GM12872 (cell line): ENCODE measurements at regions not wholly inside any gene's neighbourhood (a gene's known extent, or its start where the extent isn't known, plus 50 kb on each side); places are given as distances from the start of the nearest gene placed in this dataset.

ENCODE experiments used
- TF ChIP-seq, protein P1 (sequence below): IDR thresholded peaks from 3 replicates; pipeline ENCODE4 v1.5.1; 2011; ENCODE audit warnings: low read depth, mild to moderate bottlenecking, low read length, moderate library complexity; ENCODE audit not compliant: insufficient read depth

GRCh38 chr1:4210043-4210442 is 310.0 kb upstream of the C1orf174 start:
- TF ChIP-seq, protein P1, sequence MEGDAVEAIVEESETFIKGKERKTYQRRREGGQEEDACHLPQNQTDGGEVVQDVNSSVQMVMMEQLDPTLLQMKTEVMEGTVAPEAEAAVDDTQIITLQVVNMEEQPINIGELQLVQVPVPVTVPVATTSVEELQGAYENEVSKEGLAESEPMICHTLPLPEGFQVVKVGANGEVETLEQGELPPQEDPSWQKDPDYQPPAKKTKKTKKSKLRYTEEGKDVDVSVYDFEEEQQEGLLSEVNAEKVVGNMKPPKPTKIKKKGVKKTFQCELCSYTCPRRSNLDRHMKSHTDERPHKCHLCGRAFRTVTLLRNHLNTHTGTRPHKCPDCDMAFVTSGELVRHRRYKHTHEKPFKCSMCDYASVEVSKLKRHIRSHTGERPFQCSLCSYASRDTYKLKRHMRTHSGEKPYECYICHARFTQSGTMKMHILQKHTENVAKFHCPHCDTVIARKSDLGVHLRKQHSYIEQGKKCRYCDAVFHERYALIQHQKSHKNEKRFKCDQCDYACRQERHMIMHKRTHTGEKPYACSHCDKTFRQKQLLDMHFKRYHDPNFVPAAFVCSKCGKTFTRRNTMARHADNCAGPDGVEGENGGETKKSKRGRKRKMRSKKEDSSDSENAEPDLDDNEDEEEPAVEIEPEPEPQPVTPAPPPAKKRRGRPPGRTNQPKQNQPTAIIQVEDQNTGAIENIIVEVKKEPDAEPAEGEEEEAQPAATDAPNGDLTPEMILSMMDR: no peak

- TF ChIP-seq, protein P1: no peak
Measured at GRCh38 chr1:4212796-4213195, 312.7 kb upstream of the C1orf174 start.

DNA sequence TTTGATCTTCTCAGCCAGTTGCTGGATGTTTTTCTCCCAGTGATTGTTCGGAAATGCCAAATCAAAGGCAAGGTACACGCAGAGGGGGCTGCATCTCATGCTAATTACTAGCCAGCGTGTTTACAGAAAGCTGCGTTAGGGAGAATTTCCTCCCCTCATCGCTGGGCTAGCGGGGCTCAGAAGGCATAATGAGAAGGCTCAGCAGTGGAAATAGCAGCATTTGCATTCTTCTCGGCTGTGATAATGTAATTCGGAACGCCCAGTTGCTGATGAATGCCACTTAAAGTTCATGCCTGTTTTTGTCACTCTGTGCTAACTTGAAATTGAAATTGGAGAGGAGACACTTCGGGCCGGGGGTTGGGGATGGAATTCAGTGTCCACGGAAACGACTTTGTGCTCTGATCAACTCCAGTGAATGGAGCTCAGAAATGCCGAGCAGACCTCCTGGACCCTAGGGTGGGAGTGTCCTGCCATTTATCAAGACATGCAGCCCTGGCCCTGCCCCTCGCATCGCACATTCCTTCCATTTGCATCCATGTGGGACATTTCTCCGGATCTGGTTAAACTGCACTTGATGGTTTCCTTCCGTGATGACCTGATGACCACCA is 313.4 kb upstream of the C1orf174 start:
- TF ChIP-seq, protein P1: no peak

- TF ChIP-seq, protein P1: no peak
Measured at GRCh38 chr1:4214826-4215225, 314.8 kb upstream of the C1orf174 start.

- TF ChIP-seq, protein P1: no peak
Measured at GRCh38 chr1:4215391-4215790, 315.3 kb upstream of the C1orf174 start.

GRCh38 chr1:4216231-4216630 is 316.2 kb upstream of the C1orf174 start:
- TF ChIP-seq, protein P1: no peak

- TF ChIP-seq, protein P1: no peak
Measured at GRCh38 chr1:4218619-4219018, 318.5 kb upstream of the C1orf174 start.
